SKM-1 (cell line): ENCODE measurements at regions not wholly inside any gene's neighbourhood (a gene's known extent, or its start where the extent isn't known, plus 50 kb on each side); places are given as distances from the start of the nearest gene placed in this dataset.

Source experiments
- DNase-seq: peaks from one replicate; lab custom pipeline; 2025; ENCODE audit not compliant: unreplicated experiment; lab: John Stamatoyannopoulos, UW

DNA sequence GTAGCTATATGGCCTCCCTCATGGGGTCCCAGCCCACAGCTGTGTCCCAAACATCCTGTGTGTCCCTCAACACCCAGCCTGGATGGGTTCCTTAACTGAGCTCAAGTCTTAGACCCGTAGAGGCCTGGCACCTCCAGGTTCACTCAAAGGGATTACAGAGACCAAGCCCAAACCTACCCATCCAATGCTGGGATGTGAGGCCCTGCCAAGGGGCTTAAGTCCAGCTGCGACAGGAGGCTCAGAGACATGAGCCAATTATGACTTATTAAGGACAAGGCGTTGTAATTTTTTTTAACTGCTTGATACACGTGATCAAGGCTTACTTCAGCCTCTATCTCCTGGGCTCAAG, 105.6 kb upstream of the RET start:
- DNase-seq, result no peak

- peak; percentile 25 for DNase-seq
Observed at GRCh38 chr10:42972946-42973345, 103.9 kb upstream of the RET start.

- no peak for DNase-seq
Observed at GRCh38 chr10:42973411-42973810, 103.5 kb upstream of the RET start.

GRCh38 chr10:42973870-42974692, 102.8 kb upstream of the RET start:
- DNase-seq, result no peak

GRCh38 chr10:42974693-42975002, 102.2 kb upstream of the RET start:
- DNase-seq, result no peak

GRCh38 chr10:42975005-42975493, 101.8 kb upstream of the RET start:
- peak; percentile 34 for DNase-seq

- no peak for DNase-seq
Observed at GRCh38 chr10:42975558-42976340, 101.1 kb upstream of the RET start.

GRCh38 chr10:42976351-42977031, 100.4 kb upstream of the RET start:
- DNase-seq, result no peak

DNA sequence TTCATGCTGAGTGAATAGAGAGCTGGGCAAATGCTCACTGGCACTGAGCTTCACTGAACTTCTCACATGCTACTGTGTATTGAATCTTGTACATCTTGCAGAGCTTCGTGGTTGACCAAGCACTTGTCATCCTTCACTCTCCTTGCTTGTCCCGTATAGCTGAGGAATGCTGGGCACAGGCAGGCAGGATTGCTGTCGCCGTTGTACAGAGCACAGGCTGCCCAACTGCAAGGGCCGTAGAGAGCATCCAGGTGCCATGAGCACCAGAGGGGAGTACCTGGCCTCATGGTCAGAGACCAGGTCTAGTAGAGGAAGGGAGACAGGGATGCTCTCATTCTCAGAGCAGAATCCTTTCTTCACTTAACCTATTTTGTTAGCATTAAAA, 99.8 kb upstream of the RET start:
- no peak for DNase-seq

DNA sequence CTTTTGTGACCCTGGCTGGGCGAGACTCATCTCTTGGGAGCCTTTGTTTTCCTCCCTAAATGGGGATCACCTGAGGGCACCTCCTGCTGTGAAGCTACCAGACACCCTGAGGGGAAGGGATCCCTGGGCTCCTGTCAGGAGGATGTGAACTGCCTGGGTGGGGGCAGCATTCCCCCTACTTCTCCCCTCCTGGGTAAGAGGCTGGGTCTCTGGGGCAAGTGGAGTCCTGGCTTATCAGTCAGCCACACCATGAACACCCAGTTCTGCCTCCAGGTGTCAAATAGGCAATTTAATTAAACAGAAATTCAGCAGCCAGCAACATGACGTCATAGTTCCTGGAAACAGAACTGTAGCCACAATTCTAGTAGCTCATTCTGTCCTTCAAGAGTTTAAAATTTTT, 97.7 kb upstream of the RET start:
- DNase-seq, result no peak

- no peak for DNase-seq
Observed at GRCh38 chr10:42979721-42980467, 97.0 kb upstream of the RET start.

DNA sequence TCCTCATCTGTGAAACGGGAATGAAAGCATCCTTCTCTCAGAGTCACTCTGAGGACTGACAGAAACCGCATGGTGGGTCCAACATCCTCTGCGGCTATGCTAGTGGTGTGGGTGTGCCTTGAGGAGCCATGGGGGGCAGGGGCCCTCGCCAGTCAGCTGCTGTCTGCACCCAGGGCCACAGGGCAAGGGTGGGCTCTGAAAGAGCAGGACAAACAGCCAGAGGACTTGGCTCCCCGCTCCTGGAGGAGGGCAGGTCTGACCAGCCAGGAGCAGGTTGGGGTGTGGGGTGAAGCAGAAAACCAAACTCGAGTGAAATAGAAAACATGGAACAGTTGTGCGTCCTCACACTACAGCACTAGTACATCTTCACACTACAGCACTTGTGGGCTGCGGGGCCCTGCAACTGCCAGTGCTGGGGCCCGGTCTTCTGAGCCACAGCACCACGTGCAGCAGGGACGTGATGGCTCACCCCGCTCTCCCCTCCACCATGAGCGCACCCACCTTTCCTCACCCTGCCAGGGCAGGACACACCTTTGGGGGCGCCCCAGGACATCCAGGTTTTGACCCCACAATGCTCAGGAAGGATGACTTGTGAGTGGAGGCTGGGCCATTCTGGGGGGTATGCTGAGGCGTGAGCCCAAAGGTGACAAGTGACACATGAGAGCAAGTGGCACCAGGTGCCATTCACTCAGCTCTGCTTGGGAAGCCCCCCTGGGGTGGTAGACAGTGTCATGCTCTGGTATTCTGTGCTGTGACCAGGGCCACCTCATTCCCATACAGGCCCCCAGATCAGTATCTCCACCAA, 96.1 kb upstream of the RET start:
- no peak for DNase-seq

DNA sequence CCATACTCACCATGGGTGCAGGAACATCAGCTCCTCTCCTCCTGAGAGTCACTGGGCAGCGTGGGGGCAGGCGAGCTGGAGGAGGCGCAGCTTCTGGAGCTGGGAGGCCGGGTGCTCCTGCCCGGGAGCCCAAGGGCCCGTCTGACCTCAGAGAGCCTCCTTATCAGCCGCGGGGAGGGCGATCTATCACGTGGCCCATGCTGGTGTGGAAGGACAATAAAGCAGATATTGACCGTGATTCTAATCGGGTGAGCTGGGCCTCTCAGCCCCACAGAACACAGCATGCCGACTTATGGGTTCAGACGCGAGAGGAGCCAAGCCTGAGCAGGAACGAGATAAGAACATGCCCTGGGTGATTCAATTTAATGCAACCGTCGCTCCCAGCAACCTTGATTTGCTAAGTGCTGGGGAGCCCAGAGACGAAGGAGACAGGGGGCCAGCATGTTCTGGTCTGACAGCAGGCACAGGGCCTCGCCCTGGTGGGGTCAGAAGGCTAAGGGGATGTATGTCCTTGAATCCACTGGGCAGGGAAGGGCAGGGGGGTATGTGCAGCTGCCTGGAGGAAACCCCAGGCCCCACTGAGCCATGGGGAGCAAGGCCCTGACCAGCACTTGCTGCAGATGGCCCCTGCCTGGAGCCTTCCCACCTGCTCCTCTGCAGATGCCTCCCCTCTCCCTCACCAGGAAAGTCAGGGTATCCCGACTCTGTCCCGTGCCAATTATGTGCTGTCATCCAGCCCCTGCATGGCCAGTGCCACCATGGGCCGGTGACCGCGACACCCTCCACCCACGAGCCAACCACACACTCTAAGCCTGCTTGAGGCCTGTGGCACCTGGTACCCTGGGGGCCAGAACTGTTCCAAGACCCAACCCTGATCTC, 95.3 kb upstream of the RET start:
- no peak for DNase-seq

DNA sequence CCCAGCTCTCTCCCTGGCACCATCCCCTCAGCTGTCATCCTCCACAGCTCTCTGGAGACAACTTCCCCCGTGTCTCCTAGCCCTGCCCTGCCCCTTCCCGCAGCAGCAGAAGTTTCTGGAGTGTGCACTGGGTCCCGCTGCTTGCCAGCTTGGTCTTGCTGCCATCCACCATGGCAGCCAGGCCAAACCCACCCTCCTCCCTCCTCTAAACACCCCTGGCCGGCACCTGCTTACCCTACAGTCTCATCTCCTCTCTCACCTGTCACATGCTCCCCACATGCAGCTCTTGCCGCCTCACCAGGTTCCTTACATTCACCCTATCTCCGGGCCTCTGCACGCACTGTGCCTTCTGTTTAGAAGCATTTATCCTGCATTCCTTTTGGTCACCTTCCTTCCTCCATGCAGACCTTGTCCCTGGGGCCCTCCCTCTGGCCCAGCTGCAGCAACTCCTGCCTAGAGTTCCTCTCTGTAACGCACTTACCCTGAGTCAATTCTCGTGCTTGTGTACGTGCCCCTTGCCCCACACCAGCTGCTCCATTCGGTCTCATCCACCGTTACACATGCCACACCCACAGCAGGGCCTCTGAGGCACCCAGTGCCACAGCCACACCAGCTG, 93.9 kb upstream of the RET start:
- no peak for DNase-seq

DNA sequence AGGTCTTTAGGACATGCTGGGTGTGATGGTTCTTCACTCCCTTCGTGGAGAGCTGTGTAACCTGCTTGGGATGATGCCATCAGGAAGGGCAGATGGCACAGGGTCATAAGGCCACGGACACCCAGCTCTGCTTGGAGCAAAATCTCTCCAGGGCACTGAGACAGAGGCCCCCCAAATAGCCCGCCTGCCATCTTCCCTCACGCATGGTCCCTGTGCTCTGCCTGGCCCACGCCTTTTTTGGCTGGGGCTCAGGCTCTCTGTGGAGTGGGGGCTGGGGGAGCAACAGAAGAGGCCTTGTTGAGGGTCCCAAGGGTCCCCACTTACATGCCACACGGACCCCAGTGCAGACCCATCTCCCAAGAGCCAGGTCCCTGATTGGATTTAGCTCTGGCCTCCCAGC, 93.3 kb upstream of the RET start:
- no peak for DNase-seq

- no peak for DNase-seq
Observed at GRCh38 chr10:42984035-42984610, 92.7 kb upstream of the RET start.

GRCh38 chr10:42984761-42985325, 92.0 kb upstream of the RET start:
- DNase-seq, result no peak
